Nephron progenitor cell (in vitro differentiated cells): ENCODE measurements at regions not wholly inside any gene's neighbourhood (a gene's known extent, or its start where the extent isn't known, plus 50 kb on each side); places are given as distances from the start of the nearest gene placed in this dataset.
"Not testable (repeated sequence)": the region's sequence is repeated elsewhere in the genome, so short reads cannot be mapped to it uniquely, and the experiment has no call there.

Source experiments
- DNase-seq: peaks from one replicate; pipeline ENCODE4 v3.0.0; 2021
- H3K27ac Mint-ChIP-seq: 2 replicates; pipeline ENCODE4 v1.8.0; 2021; ENCODE audit warnings: mild to moderate bottlenecking, moderate library complexity, mixed read lengths
- H3K27me3 Mint-ChIP-seq: 2 replicates; pipeline ENCODE4 v1.8.0; 2021; ENCODE audit warnings: mild to moderate bottlenecking, low read depth, mixed read lengths; ENCODE audit not compliant: poor library complexity
- H3K36me3 Mint-ChIP-seq: 2 replicates; pipeline ENCODE4 v1.8.0; 2021; ENCODE audit warnings: low read depth, mixed read lengths
- H3K4me1 Mint-ChIP-seq: 2 replicates; pipeline ENCODE4 v1.8.0; 2021; ENCODE audit warnings: mixed read lengths
- H3K4me3 Mint-ChIP-seq: 2 replicates; pipeline ENCODE4 v1.8.0; 2021; ENCODE audit warnings: mild to moderate bottlenecking, moderate library complexity, mixed read lengths
- H3K9me3 Mint-ChIP-seq: 2 replicates; pipeline ENCODE4 v1.8.0; 2021; ENCODE audit warnings: mild to moderate bottlenecking, moderate library complexity, mixed read lengths
- CTCF ChIP-seq: fragments of 200-600 bp; sonication (generic); IDR thresholded peaks from 2 replicates; pipeline ENCODE4 v1.5.0; 2021; ENCODE audit warnings: antibody characterized with exemption

DNA sequence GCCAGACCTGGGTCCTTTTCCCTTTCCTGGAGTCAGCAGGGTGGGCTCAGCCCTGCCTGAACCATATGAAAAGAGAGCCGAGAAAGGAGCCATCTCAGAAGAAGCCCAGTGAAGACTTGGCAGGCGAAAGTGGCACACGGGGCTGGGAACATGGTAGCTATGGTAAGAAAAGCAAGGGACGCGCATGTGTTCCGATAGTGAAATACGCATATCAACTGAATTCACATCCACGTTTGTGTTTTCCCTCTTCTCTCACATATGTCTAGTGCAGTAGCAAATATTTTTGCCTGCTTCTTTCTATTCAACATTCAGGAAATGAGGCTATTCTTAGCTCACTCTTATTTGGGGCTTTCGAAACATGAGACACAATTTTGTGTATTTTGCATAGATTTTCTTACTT is 54.1 kb upstream of the PEG3 start:
- peaks cover 92% of the 10 kb centered on the region for H3K9me3 Mint-ChIP-seq
- peaks cover 6% of the 10 kb centered on the region for H3K36me3 Mint-ChIP-seq
- no peak for TF ChIP-seq CTCF
- no peak overlapping the region for H3K27ac Mint-ChIP-seq
- H3K4me3 Mint-ChIP-seq, result no peak overlapping the region
- H3K27me3 Mint-ChIP-seq, result peaks cover 8% of the 10 kb centered on the region
- no peaks in the 10 kb centered on the region for H3K4me1 Mint-ChIP-seq
- DNase-seq, result no peak

DNA sequence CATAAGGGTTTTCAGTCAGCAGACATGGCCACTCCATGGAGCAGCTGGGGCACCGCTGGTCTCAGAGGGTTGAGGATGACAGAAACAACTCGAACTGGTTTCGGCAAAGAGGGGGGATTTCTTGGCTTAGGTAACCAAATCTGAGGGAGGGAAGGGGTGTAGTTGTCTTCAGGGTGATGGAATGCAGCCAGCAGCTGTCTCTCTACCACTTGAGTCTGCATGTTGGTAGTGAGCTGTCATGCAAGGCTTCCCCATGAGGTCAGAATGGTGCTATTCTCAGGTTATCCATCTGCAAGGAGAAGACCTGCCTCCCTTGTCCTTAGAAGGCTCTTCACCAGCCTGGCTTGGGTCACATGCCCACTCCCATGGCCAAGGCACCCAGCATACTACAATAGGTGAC is 55.6 kb upstream of the PEG3 start:
- Mint-ChIP-seq H3K9me3 (peaks cover 96% of the 10 kb centered on the region), H3K27me3 (peaks cover 9% of the 10 kb centered on the region), H3K36me3 (peaks cover 6% of the 10 kb centered on the region), H3K27ac (no peak overlapping the region), H3K4me3 (no peak overlapping the region), H3K4me1 (no peaks in the 10 kb centered on the region)
- no peak for DNase-seq
- TF ChIP-seq CTCF, result no peak

GRCh38 chr19:56899943-56900342 is 59.4 kb upstream of the PEG3 start:
- Mint-ChIP-seq H3K4me3 (no peak overlapping the region), H3K4me1 (no peaks in the 10 kb centered on the region), H3K36me3 (peaks cover 6% of the 10 kb centered on the region)

DNA sequence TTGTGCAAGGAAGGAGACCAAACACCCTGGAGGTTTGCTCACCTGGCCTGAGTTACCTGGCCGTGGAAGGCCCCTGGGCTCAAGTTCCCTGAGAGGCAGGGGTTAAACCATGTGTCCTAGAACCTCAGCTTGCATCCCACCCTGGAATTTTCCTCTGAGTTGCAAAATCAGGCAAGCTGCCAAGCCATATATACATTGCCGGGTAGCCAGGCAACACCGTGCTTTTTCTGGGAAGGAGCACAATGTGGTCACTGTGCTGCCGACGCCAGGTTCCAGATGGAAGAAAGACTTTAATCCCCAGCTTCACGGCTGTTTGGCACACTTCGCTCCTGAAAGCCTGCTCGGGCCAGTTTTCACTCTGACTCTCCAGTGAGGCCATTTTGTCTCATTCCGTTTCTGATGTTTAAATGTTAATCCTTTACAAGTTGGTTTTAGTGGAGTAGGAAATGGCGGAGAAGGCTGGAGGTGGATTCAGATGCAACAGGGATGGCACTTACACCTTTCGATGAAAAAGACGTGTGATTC is 60.1 kb upstream of the PEG3 start:
- no peak overlapping the region for H3K4me3 Mint-ChIP-seq
- DNase-seq, result no peak
- H3K9me3 Mint-ChIP-seq, result peaks cover 90% of the 10 kb centered on the region
- no peak overlapping the region for H3K27ac Mint-ChIP-seq
- peaks cover 9% of the 10 kb centered on the region for H3K27me3 Mint-ChIP-seq
- H3K36me3 Mint-ChIP-seq, result peaks cover 6% of the 10 kb centered on the region
- TF ChIP-seq CTCF, result no peak
- H3K4me1 Mint-ChIP-seq, result no peaks in the 10 kb centered on the region

More at GRCh38 chr19:56899943-56900342, 59.4 kb upstream of the PEG3 start:
- no peak for TF ChIP-seq CTCF
- no peak for DNase-seq
- Mint-ChIP-seq H3K27ac (no peak overlapping the region), H3K9me3 (peaks cover 90% of the 10 kb centered on the region), H3K27me3 (peaks cover 9% of the 10 kb centered on the region)

DNA sequence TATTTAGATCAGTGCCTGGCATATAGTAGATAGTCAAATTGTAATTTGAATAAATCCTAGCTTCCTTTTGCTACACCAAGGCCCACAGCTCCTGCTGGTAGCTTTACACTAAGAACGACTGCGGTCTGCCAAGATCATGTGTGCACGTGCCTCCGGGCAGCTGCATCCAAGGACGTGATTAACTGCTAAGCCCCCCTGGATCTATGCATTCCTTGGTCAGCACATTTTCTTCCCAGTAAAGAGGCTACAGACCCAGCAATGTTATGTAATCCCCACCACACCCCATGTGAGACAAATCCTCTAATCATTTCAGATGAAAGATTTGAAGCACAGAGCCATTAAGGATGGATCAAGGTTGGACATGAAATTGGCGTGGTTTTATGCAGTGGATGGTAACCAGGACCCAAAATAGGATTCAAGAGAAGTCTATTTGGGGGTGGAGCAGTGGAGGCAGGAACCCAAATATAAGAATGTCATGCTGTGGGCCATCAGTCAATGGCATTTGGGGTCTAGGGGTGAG is 65.2 kb upstream of the PEG3 start:
- TF ChIP-seq CTCF, result no peak
- H3K36me3 Mint-ChIP-seq, result no peaks in the 10 kb centered on the region
- no peaks in the 10 kb centered on the region for H3K4me1 Mint-ChIP-seq
- peaks cover 91% of the 10 kb centered on the region for H3K9me3 Mint-ChIP-seq
- no peak for DNase-seq
- no peak overlapping the region for H3K27ac Mint-ChIP-seq
- H3K27me3 Mint-ChIP-seq, result no peaks in the 10 kb centered on the region
- H3K4me3 Mint-ChIP-seq, result no peak overlapping the region

GRCh38 chr19:56912401-56913112 is 72.0 kb upstream of the PEG3 start:
- no peak overlapping the region for H3K4me3 Mint-ChIP-seq
- no peaks in the 10 kb centered on the region for H3K36me3 Mint-ChIP-seq
- TF ChIP-seq CTCF, result no peak
- no peak overlapping the region for H3K27ac Mint-ChIP-seq
- no peaks in the 10 kb centered on the region for H3K4me1 Mint-ChIP-seq
- no peaks in the 10 kb centered on the region for H3K27me3 Mint-ChIP-seq
- peaks cover 92% of the 10 kb centered on the region for H3K9me3 Mint-ChIP-seq
- no peak for DNase-seq

DNA sequence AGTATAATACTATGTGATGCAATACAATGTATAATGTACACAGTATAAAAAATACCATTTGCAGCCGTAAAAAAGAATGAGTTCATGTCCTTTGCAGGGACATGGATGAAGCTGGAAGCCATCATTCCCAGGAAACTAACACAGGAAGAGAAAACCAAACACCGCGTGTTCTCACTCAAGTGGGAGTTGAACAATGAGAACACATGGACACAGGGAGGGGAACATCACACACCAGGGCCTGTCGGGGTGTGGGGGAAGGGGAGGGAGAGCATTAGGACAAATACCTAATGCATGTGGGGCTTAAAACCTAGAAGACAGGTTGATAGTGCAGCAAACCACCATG is 72.6 kb upstream of the PEG3 start:
- H3K27me3 Mint-ChIP-seq, H3K4me1 Mint-ChIP-seq, DNase-seq, H3K36me3 Mint-ChIP-seq, H3K4me3 Mint-ChIP-seq, H3K27ac Mint-ChIP-seq: not testable (repeated sequence)
- H3K9me3 Mint-ChIP-seq, result peaks cover 89% of the 10 kb centered on the region
